ENCODE measurements at regions not wholly inside any gene's neighbourhood (a gene's known extent, or its start where the extent isn't known, plus 50 kb on each side); places are given as distances from the start of the nearest gene placed in this dataset.

GRCh38 chr4:59841698-59842097 is 1358.4 kb upstream of the ADGRL3 start:
- no peak for DNase-seq (ENCODE audit: low read depth)
- no peak for TF ChIP-seq CTCF (IDR thresholded peaks at IDR 0.05; ENCODE audit: insufficient read depth, low read depth, low read length)
- H3K4me3 ChIP-seq (ENCODE audit: low read depth, low read length) = no peak overlapping the region

- TF ChIP-seq CTCF (IDR thresholded peaks at IDR 0.05; ENCODE audit: insufficient read depth, low read depth, low read length) = no peak
- H3K4me3 ChIP-seq (ENCODE audit: low read depth, low read length) = no peak overlapping the region
- DNase-seq (ENCODE audit: low read depth) = no peak
Observed at GRCh38 chr4:59848457-59848856, 1351.7 kb upstream of the ADGRL3 start.

- no peak for TF ChIP-seq CTCF (IDR thresholded peaks at IDR 0.05; ENCODE audit: insufficient read depth, low read depth, low read length)
- H3K4me3 ChIP-seq (ENCODE audit: low read depth, low read length) = no peak overlapping the region
- no peak for DNase-seq (ENCODE audit: low read depth)
Observed at GRCh38 chr4:59855630-59856352, 1344.3 kb upstream of the ADGRL3 start.

- no peak overlapping the region for H3K4me3 ChIP-seq (ENCODE audit: low read depth, low read length)
- DNase-seq (ENCODE audit: low read depth) = no peak
- no peak for TF ChIP-seq CTCF (IDR thresholded peaks at IDR 0.05; ENCODE audit: insufficient read depth, low read depth, low read length)
Observed at GRCh38 chr4:59869056-59869455, 1331.1 kb upstream of the ADGRL3 start.

- DNase-seq (ENCODE audit: low read depth) = no peak
- H3K4me3 ChIP-seq (ENCODE audit: low read depth, low read length) = no peak overlapping the region
- TF ChIP-seq CTCF (IDR thresholded peaks at IDR 0.05; ENCODE audit: insufficient read depth, low read depth, low read length) = no peak
Observed at GRCh38 chr4:59869559-59869958, 1330.6 kb upstream of the ADGRL3 start.

- DNase-seq (ENCODE audit: low read depth) = no peak
- TF ChIP-seq CTCF (IDR thresholded peaks at IDR 0.05; ENCODE audit: insufficient read depth, low read depth, low read length) = no peak
- no peak overlapping the region for H3K4me3 ChIP-seq (ENCODE audit: low read depth, low read length)
Observed at GRCh38 chr4:59881632-59882031, 1318.5 kb upstream of the ADGRL3 start.

- TF ChIP-seq CTCF (IDR thresholded peaks at IDR 0.05; ENCODE audit: insufficient read depth, low read depth, low read length) = no peak
- DNase-seq (ENCODE audit: low read depth) = no peak
- H3K4me3 ChIP-seq (ENCODE audit: low read depth, low read length) = no peak overlapping the region
Observed at GRCh38 chr4:59904331-59904730, 1295.8 kb upstream of the ADGRL3 start.

All from fibroblast of villous mesenchyme (primary cell).